ENCODE measurements at regions not wholly inside any gene's neighbourhood (a gene's known extent, or its start where the extent isn't known, plus 50 kb on each side); places are given as distances from the start of the nearest gene placed in this dataset.
"Not testable (repeated sequence)": the region's sequence is repeated elsewhere in the genome, so short reads cannot be mapped to it uniquely, and the experiment has no call there.

- no peak for DNase-seq (ENCODE audit: low read depth)
These were observed 1677.7 kb downstream of the OLFM4 start for GRCh38 chr13:54706336-54706735.

- DNase-seq (ENCODE audit: low read depth) = no peak
These were observed 1680.9 kb downstream of the OLFM4 start for GRCh38 chr13:54709546-54709945.

- DNase-seq (ENCODE audit: low read depth) = no peak
These were observed 1705.0 kb downstream of the OLFM4 start for GRCh38 chr13:54733639-54734038.

GRCh38 chr13:54737211-54737610, 1708.6 kb downstream of the OLFM4 start:
- DNase-seq (ENCODE audit: low read depth) = not testable (repeated sequence)

GRCh38 chr13:54742984-54743383, 1714.4 kb downstream of the OLFM4 start:
- no peak for DNase-seq (ENCODE audit: low read depth)

- no peak for DNase-seq (ENCODE audit: low read depth)
These were observed 1716.1 kb downstream of the OLFM4 start for GRCh38 chr13:54744747-54745146.

- no peak for DNase-seq (ENCODE audit: low read depth)
These were observed 1721.9 kb downstream of the OLFM4 start for GRCh38 chr13:54750521-54750920.

GRCh38 chr13:54758795-54759194, 1730.2 kb downstream of the OLFM4 start:
- no peak for DNase-seq (ENCODE audit: low read depth)

GRCh38 chr13:54768214-54768613, 1739.6 kb downstream of the OLFM4 start:
- no peak for DNase-seq (ENCODE audit: low read depth)

GRCh38 chr13:54775501-54776191, 1747.0 kb downstream of the OLFM4 start:
- no peak for DNase-seq (ENCODE audit: low read depth)

GRCh38 chr13:54787754-54788153, 1759.1 kb downstream of the OLFM4 start:
- DNase-seq (ENCODE audit: low read depth) = no peak

GRCh38 chr13:54799621-54800226, 1771.1 kb downstream of the OLFM4 start:
- no peak for DNase-seq (ENCODE audit: low read depth)

- no peak for DNase-seq (ENCODE audit: low read depth)
These were observed 1773.6 kb downstream of the OLFM4 start for GRCh38 chr13:54802226-54802625.

- DNase-seq (ENCODE audit: low read depth) = no peak
These were observed 1777.1 kb downstream of the OLFM4 start for GRCh38 chr13:54805743-54806142.

GRCh38 chr13:54821938-54822470, 1793.4 kb downstream of the OLFM4 start:
- DNase-seq (ENCODE audit: low read depth) = not testable (repeated sequence)

- not testable (repeated sequence) for DNase-seq (ENCODE audit: low read depth)
These were observed 1800.9 kb downstream of the OLFM4 start for GRCh38 chr13:54829391-54830068.

- DNase-seq (ENCODE audit: low read depth) = no peak
These were observed 1807.7 kb downstream of the OLFM4 start for GRCh38 chr13:54836273-54836672.

GRCh38 chr13:54841682-54842081, 1813.1 kb downstream of the OLFM4 start:
- no peak for DNase-seq (ENCODE audit: low read depth)

- no peak for DNase-seq (ENCODE audit: low read depth)
These were observed 1816.8 kb downstream of the OLFM4 start for GRCh38 chr13:54845351-54845965.

- no peak for DNase-seq (ENCODE audit: low read depth)
These were observed 1824.2 kb downstream of the OLFM4 start for GRCh38 chr13:54852831-54853230.

- no peak for DNase-seq (ENCODE audit: low read depth)
These were observed 1831.2 kb downstream of the OLFM4 start for GRCh38 chr13:54859827-54860226.

GRCh38 chr13:54875111-54875510, 1846.5 kb downstream of the OLFM4 start:
- no peak for DNase-seq (ENCODE audit: low read depth)

Data from RPMI7951 (cell line).